GM21528 (cell line): ENCODE measurements at regions not wholly inside any gene's neighbourhood (a gene's known extent, or its start where the extent isn't known, plus 50 kb on each side); places are given as distances from the start of the nearest gene placed in this dataset.

Experiments
- ATAC-seq: cut with Tn5 transposase; IDR thresholded peaks from one replicate; pipeline ENCODE4 v1.9.1; 2021; ENCODE audit warnings: mild to moderate bottlenecking, moderate library complexity; ENCODE audit not compliant: unreplicated experiment, low FRiP score

GRCh38 chr18:66769375-66769774, 165.5 kb upstream of the CDH19 start:
- no peak for ATAC-seq

GRCh38 chr18:66764230-66764629, 160.3 kb upstream of the CDH19 start:
- ATAC-seq, result no peak

GRCh38 chr18:66761166-66761565, 157.3 kb upstream of the CDH19 start:
- ATAC-seq, result no peak

- no peak for ATAC-seq
Observed at GRCh38 chr18:66760559-66760958, 156.7 kb upstream of the CDH19 start.

- ATAC-seq, result no peak
Observed at GRCh38 chr18:66759050-66759828, 155.3 kb upstream of the CDH19 start.

- no peak for ATAC-seq
Observed at GRCh38 chr18:66757946-66758345, 154.1 kb upstream of the CDH19 start.

GRCh38 chr18:66754335-66754734, 150.4 kb upstream of the CDH19 start:
- no peak for ATAC-seq

GRCh38 chr18:66752733-66753132, 148.8 kb upstream of the CDH19 start:
- ATAC-seq, result no peak

GRCh38 chr18:66749481-66750035, 145.7 kb upstream of the CDH19 start:
- no peak for ATAC-seq

- ATAC-seq, result no peak
Observed at GRCh38 chr18:66749030-66749429, 145.1 kb upstream of the CDH19 start.

- ATAC-seq, result no peak
Observed at GRCh38 chr18:66742832-66743231, 138.9 kb upstream of the CDH19 start.

GRCh38 chr18:66735933-66736332, 132.0 kb upstream of the CDH19 start:
- ATAC-seq, result no peak

- no peak for ATAC-seq
Observed at GRCh38 chr18:66734451-66734850, 130.6 kb upstream of the CDH19 start.

- no peak for ATAC-seq
Observed at GRCh38 chr18:66731890-66732289, 128.0 kb upstream of the CDH19 start.

- no peak for ATAC-seq
Observed at GRCh38 chr18:66729442-66730239, 125.8 kb upstream of the CDH19 start.

GRCh38 chr18:66728951-66729350, 125.1 kb upstream of the CDH19 start:
- ATAC-seq, result no peak

- no peak for ATAC-seq
Observed at GRCh38 chr18:66727991-66728390, 124.1 kb upstream of the CDH19 start.

GRCh38 chr18:66724664-66725356, 120.9 kb upstream of the CDH19 start:
- no peak for ATAC-seq

- ATAC-seq, result no peak
Observed at GRCh38 chr18:66722671-66723070, 118.8 kb upstream of the CDH19 start.

- no peak for ATAC-seq
Observed at GRCh38 chr18:66708646-66709045, 104.8 kb upstream of the CDH19 start.

GRCh38 chr18:66707473-66707872, 103.6 kb upstream of the CDH19 start:
- ATAC-seq, result no peak
